Lung (tissue), 11 donors: ENCODE measurements at regions not wholly inside any gene's neighbourhood (a gene's known extent, or its start where the extent isn't known, plus 50 kb on each side); places are given as distances from the start of the nearest gene placed in this dataset.

Source experiments
- ATAC-seq: fragments of 200-7000 bp; cut with Tn5 transposase; one replicate; pipeline ENCODE4 v1.9.1; 2020; ENCODE audit warnings: moderate number of reproducible peaks; ENCODE audit not compliant: insufficient read depth, low FRiP score
- DNase-seq, 3 donors: peaks; one replicate each; pipeline ENCODE4 v3.0.0-alpha.2; 2013 to 2017
- H3K27ac ChIP-seq, 2 donors: one replicate each; pipeline ENCODE4 v1.5.1; 2013; ENCODE audit warnings: mild to moderate bottlenecking in 2 of 2, moderate library complexity in 2 of 2, control low read depth in 1 of 2, inconsistent platforms in 1 of 2, low read depth in 1 of 2, low read length in 1 of 2
- H3K27me3 ChIP-seq, 3 donors: one replicate each; pipeline ENCODE4 v1.5.1; 2013; ENCODE audit warnings: low read length in 2 of 3; ENCODE audit not compliant: control insufficient read depth in 3 of 3, insufficient read depth in 3 of 3
- H3K36me3 ChIP-seq, 4 donors: one replicate each; pipeline ENCODE4 v1.5.1; 2013; ENCODE audit warnings: low read length in 4 of 4, mild to moderate bottlenecking in 1 of 4, moderate library complexity in 1 of 4; ENCODE audit not compliant: control insufficient read depth in 4 of 4, insufficient read depth in 4 of 4
- H3K4me1 ChIP-seq, 5 donors: one replicate each; pipeline ENCODE4 v1.5.1; 2013; ENCODE audit warnings: low read length in 5 of 5, mild to moderate bottlenecking in 2 of 5, moderate library complexity in 1 of 5; ENCODE audit not compliant: control insufficient read depth in 5 of 5, insufficient read depth in 5 of 5
- H3K4me3 ChIP-seq: one replicate; pipeline ENCODE4 v1.5.1; 2013; ENCODE audit warnings: mild to moderate bottlenecking, control low read depth, moderate library complexity
- H3K9ac ChIP-seq, 2 donors: one replicate each; pipeline ENCODE4 v1.5.1; 2013; ENCODE audit warnings: low read length in 2 of 2, control low read depth in 1 of 2; ENCODE audit not compliant: insufficient read depth in 1 of 2
- H3K9me3 ChIP-seq, 4 donors: one replicate each; pipeline ENCODE4 v1.5.1; 2013; ENCODE audit warnings: low read length in 3 of 4, mild to moderate bottlenecking in 1 of 4, moderate library complexity in 1 of 4; ENCODE audit not compliant: control insufficient read depth in 4 of 4, insufficient read depth in 3 of 4
- CTCF ChIP-seq: IDR thresholded peaks from 2 replicates; pipeline ENCODE4 v1.5.1; 2012; ENCODE audit warnings: mild to moderate bottlenecking; ENCODE audit errors: control extremely low read depth, extremely low read depth
- WGBS, 2 donors: extraction: QIAGEN DNeasy Blood & Tissue Kit; methylation state at CpG; one replicate each; pipeline ENCODE4 v1.1.7; 2013; 5-methylcytosine and 5-hydroxymethylcytosine counted together
- donor health status: control.
- donor health status: control.
- donor health status: Bipolar disorder and iron deficiency.
- donor health status: healthy.
- donor health status: DM: yes; HTN: yes; CAD: no.

- ATAC-seq (no peak), DNase-seq (peak; percentile 42 to 71 (median 64))
- no peaks in the 10 kb centered on the region for H3K9me3 ChIP-seq
- 41 to 42% methylated on average over 1 of the region's 1 CpG for WGBS, 2 donors
- no peaks in the 10 kb centered on the region for H3K36me3 ChIP-seq
- no peak overlapping the region for H3K4me3 ChIP-seq
- no peaks in the 10 kb centered on the region for H3K27me3 ChIP-seq
- no peaks in the 10 kb centered on the region for H3K4me1 ChIP-seq
- TF ChIP-seq CTCF: no peak
- H3K9ac ChIP-seq: no peak overlapping the region
- H3K27ac ChIP-seq: no peak overlapping the region
Observed at GRCh38 chr10:53314876-53315275, 542.3 kb upstream of the MBL2 start.

- TF ChIP-seq CTCF: no peak
- H3K27me3 ChIP-seq: no peaks in the 10 kb centered on the region
- H3K9me3 ChIP-seq: peaks cover 0 to 1% (median 0%) of the 10 kb centered on the region in 4 donors
- H3K36me3 ChIP-seq: no peaks in the 10 kb centered on the region
- no peaks in the 10 kb centered on the region for H3K4me1 ChIP-seq
- no peak overlapping the region for H3K4me3 ChIP-seq
- 82 to 83% methylated on average over 3 of the region's 3 CpGs for WGBS, 2 donors
- no peak for ATAC-seq
- DNase-seq: no peak
- no peak overlapping the region for H3K27ac ChIP-seq
- no peak overlapping the region for H3K9ac ChIP-seq
Observed at GRCh38 chr10:53298443-53298842, 525.9 kb upstream of the MBL2 start.

GRCh38 chr10:53284615-53285182 lies 512.1 kb upstream of the MBL2 start:
- no peak for ATAC-seq
- 63 to 74% methylated on average over 4 of the region's 4 CpGs for WGBS, 2 donors

More at GRCh38 chr10:53284615-53285182, 512.1 kb upstream of the MBL2 start:
- no peak for TF ChIP-seq CTCF
- Histone ChIP-seq H3K36me3 (no peaks in the 10 kb centered on the region), H3K9me3 (no peaks in the 10 kb centered on the region), H3K4me1 (no peaks in the 10 kb centered on the region), H3K27me3 (no peaks in the 10 kb centered on the region), H3K4me3 (no peak overlapping the region), H3K27ac (no peak overlapping the region), H3K9ac (no peak overlapping the region)
- DNase-seq: peak in 2 of 3 donors; percentile 12 to 18
